ENCODE measurements at regions not wholly inside any gene's neighbourhood (a gene's known extent, or its start where the extent isn't known, plus 50 kb on each side); places are given as distances from the start of the nearest gene placed in this dataset.
"Not testable (repeated sequence)": the region's sequence is repeated elsewhere in the genome, so short reads cannot be mapped to it uniquely, and the experiment has no call there.

DNA sequence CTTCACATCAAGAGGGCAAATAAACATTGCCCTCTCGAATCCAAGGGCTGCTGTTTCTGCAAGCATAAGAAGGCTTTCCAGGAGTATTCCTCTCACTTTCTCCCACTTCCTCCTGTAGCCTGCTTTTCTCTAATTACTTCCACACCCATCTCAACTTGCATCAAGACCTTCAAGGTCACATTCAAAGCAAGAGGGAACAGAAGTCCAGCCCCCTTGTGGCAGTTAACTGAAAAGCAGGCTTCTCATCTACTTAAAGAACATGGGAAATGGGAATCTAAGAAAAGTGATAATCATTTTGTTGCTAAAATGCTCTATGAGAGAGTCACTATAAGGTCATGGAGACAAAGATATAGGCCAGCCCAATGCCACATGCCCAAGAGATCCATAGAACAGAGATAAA, 874.4 kb downstream of the KCNT2 start:
- no peaks in the 10 kb centered on the region for H3K9me3 Mint-ChIP-seq
- no peak overlapping the region for H3K27ac Mint-ChIP-seq
- H3K4me3 Mint-ChIP-seq: no peak overlapping the region
- no peaks in the 10 kb centered on the region for H3K36me3 Mint-ChIP-seq (ENCODE audit: low read depth)
- peaks cover 10% of the 10 kb centered on the region for H3K27me3 Mint-ChIP-seq
- H3K4me1 Mint-ChIP-seq: no peaks in the 10 kb centered on the region
- no peak for ATAC-seq (replicated peaks)

DNA sequence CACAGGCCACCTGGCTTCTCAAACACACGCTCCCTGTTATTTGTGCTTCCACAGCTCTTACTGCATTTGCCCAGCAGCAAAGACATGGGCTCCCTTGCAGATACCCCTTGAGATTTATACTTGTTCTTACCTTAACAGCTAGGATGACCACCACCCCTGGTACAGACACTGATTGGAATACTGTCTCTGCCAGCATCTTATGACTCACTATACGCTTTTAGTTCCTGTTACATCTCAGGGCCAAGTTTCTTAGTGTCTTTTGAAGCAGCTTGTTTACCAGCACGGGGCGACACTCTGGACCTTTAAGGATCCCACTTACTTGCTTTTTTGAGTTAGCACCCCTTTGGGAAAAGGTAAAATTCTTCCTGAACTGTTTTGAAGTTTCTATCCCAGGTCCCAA, 874.8 kb downstream of the KCNT2 start:
- Mint-ChIP-seq H3K27ac (no peak overlapping the region), H3K36me3 (ENCODE audit: low read depth) (no peaks in the 10 kb centered on the region), H3K9me3 (no peaks in the 10 kb centered on the region), H3K4me3 (no peak overlapping the region), H3K27me3 (peaks cover 10% of the 10 kb centered on the region), H3K4me1 (no peaks in the 10 kb centered on the region)
- no peak for ATAC-seq (replicated peaks)

DNA sequence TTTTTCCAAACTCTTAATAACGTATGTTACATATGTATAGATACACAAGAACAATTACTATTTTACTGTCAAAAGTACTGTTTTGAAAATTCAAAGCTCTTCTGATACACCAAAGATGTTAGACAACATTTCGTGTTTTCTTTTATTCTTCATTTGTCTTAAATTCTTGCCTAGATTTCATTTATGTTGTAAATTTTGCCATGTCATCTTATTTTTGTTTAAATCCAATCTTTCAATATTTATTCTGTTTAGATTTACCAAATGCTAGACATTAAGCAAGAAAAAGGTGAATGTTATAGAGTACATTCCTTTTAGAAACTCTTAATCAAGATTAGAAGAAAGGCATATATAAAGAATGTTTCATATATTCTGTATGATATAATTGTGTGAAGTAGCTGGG, 876.9 kb downstream of the KCNT2 start:
- no peak for ATAC-seq (replicated peaks)
- Mint-ChIP-seq H3K4me3 (no peak overlapping the region), H3K9me3 (no peaks in the 10 kb centered on the region), H3K36me3 (ENCODE audit: low read depth) (no peaks in the 10 kb centered on the region), H3K27ac (no peak overlapping the region), H3K4me1 (no peaks in the 10 kb centered on the region), H3K27me3 (peaks cover 10% of the 10 kb centered on the region)

DNA sequence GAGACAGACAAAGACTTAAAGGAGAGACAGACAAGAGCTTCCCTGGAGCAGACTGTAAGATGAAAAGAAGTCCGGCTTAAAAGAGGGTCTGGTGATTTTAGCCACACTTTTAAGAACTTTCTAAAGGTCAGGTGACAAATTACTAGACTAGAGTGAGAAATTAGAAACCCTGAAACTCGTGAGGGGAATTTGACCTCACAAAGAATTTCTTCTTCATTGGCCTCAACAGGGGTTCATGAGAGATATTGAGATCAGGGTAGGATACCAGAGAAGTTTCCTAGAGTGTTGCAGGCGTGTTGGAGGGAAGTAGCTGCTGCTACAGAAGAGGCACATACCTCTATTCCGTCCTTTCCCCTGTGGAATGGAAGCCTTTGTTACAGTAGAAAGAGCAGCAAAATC, 884.4 kb downstream of the KCNT2 start:
- no peaks in the 10 kb centered on the region for H3K4me1 Mint-ChIP-seq
- no peaks in the 10 kb centered on the region for H3K36me3 Mint-ChIP-seq (ENCODE audit: low read depth)
- peaks cover 4% of the 10 kb centered on the region for H3K9me3 Mint-ChIP-seq
- H3K27me3 Mint-ChIP-seq: peaks cover 5% of the 10 kb centered on the region
- H3K4me3 Mint-ChIP-seq: no peak overlapping the region
- ATAC-seq (replicated peaks): no peak
- no peak overlapping the region for H3K27ac Mint-ChIP-seq

DNA sequence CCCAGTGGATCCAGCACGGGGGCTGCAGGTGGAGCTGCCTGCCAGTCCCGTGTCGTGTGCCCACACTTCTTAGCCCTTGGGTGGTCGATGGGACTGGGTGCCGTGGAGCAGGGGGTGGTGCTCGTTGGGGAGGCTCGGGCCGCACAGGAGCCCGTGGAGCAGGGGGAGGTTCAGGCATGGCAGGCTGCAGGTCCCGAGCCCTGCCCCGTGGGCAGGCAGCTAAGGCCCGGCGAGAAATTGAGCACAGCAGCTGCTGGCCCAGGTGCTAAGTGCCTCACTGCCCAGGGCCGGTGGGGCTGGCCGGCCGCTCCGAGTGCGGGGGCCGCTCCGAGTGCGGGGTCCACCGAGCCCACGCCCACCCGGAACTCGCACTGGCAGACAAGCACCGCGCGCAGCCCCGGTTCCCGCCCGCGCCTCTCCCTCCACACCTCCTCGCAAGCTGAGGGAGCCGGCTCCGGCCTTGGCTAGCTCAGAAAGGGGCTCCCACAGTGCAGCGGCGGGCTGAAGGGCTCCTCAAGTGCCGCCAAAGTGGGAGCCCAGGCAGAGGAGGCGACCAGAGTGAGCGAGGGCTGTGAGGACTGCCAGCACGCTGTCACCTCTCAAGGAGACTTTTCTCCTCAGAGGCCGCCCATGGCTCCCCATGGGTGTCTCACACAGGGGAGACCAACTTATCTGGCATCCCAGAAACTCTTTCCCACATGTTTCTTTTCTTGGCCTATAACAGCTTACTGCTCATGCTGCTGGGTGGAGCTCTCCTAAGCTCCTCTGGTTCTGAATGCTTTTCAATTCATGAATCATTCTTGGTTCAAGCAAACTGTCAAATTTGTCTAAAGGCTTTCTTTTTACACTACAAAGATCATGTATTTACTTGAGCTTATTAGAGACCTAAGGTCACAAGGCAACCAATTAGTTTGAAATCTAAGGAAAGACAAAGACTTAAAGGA, 885.1 kb downstream of the KCNT2 start:
- not testable (repeated sequence) for H3K27ac Mint-ChIP-seq; H3K4me3 Mint-ChIP-seq; ATAC-seq (replicated peaks); H3K36me3 Mint-ChIP-seq (ENCODE audit: low read depth); H3K4me1 Mint-ChIP-seq; H3K27me3 Mint-ChIP-seq; H3K9me3 Mint-ChIP-seq

DNA sequence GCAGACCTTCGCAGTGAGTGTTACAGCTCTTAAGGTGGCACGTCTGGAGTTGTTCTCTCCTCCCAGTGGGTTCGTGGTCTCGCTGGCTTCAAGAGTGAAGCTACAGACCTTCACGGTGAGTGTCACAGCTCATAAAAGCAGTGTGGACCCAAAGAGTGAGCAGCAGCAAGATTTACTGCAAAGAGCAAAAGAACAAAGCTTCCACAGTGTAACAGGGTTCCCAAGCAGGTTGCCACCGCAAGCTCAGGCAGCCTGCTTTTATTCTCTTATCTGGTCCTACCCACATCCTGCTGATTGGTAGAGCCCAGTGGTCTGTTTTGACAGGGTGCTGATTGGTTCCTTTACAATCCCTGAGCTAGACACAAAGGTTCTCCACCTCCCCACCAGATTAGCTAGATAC, 886.1 kb downstream of the KCNT2 start:
- not testable (repeated sequence) for H3K4me3 Mint-ChIP-seq; H3K9me3 Mint-ChIP-seq; H3K27me3 Mint-ChIP-seq; H3K4me1 Mint-ChIP-seq; H3K27ac Mint-ChIP-seq; ATAC-seq (replicated peaks); H3K36me3 Mint-ChIP-seq (ENCODE audit: low read depth)

DNA sequence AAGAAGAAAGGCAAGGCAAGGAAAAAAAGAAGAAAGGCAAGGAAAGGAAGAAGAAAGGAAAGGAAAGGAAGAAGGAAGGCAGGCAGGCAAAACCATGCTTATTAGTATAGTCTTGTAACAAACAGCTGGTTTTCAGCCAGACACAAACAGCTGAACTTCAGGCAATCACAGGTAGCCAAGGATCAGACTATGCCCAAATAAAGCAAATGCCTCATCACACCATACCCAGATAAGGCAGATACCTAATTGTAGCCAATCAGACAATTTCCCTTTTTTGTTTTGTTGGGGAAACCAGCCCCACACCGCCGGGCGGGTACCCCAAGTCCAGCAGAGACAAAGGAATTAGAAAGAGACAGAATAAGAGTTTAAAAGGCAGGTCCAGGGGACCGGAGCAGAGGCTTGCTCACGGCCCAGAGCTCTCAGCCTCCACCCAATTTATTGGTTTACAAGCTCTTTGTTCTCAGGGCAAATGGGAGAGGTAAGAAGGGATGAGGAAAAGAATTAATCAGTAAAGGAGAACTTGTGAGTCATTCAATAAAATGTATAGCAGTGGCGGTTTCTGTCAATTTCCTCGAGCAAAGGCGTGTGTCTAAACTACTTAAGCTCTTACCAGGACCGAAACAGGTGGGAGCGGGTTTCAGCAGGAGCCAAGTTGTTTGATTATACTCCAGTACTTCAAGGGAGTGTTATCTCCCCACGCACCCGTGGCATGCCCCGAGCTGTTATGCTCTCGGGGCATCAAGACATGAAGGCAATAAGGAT, 886.8 kb downstream of the KCNT2 start:
- no peak for ATAC-seq (replicated peaks)
- H3K27me3 Mint-ChIP-seq: peaks cover 5% of the 10 kb centered on the region
- no peak overlapping the region for H3K27ac Mint-ChIP-seq
- H3K4me1 Mint-ChIP-seq: no peaks in the 10 kb centered on the region
- no peak overlapping the region for H3K4me3 Mint-ChIP-seq
- H3K9me3 Mint-ChIP-seq: peaks cover 4% of the 10 kb centered on the region
- H3K36me3 Mint-ChIP-seq (ENCODE audit: low read depth): no peaks in the 10 kb centered on the region

DNA sequence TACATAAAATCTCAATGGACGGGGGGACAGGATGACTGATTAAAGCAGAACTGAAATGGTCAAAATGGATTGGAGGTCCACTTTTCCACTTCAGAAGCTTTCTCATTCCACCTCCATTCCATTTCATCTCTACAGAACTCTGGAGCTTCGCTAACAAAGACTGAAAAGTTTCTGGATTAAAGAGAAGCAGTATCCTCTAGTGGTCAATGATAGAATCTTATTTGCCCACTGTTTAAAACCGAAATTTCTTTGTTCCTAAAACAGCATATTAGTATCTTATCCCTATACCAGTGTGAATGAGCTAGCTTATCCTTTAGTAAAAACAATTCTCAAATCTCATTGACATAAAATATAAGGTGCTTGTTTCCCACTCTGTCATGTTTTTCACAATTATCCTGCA, 890.6 kb downstream of the KCNT2 start:
- Mint-ChIP-seq H3K9me3 (no peaks in the 10 kb centered on the region), H3K36me3 (ENCODE audit: low read depth) (no peaks in the 10 kb centered on the region), H3K27me3 (no peaks in the 10 kb centered on the region), H3K27ac (no peak overlapping the region), H3K4me1 (no peaks in the 10 kb centered on the region), H3K4me3 (no peak overlapping the region)
- no peak for ATAC-seq (replicated peaks)

DNA sequence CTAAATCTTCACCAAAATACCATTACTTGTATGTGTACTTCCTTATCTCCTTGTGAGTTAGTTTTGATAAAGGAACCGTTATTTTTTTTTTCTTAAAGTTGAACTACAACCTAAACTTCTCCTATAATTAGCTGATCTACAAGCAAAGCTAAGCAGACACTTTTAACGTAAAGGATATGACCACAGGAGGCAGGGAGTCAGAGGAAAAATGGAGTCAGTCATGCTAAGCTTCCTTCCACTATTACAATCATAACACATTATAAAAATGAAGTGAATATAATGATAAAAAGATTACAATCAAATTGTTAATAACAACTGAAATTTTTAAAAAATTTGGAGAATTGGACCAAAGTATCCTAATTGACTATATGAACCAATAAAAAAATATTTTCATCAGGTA, 892.6 kb downstream of the KCNT2 start:
- ATAC-seq (replicated peaks): no peak
- no peak overlapping the region for H3K4me3 Mint-ChIP-seq
- no peaks in the 10 kb centered on the region for H3K4me1 Mint-ChIP-seq
- H3K27ac Mint-ChIP-seq: no peak overlapping the region
- no peaks in the 10 kb centered on the region for H3K9me3 Mint-ChIP-seq
- H3K27me3 Mint-ChIP-seq: no peaks in the 10 kb centered on the region
- H3K36me3 Mint-ChIP-seq (ENCODE audit: low read depth): no peaks in the 10 kb centered on the region

DNA sequence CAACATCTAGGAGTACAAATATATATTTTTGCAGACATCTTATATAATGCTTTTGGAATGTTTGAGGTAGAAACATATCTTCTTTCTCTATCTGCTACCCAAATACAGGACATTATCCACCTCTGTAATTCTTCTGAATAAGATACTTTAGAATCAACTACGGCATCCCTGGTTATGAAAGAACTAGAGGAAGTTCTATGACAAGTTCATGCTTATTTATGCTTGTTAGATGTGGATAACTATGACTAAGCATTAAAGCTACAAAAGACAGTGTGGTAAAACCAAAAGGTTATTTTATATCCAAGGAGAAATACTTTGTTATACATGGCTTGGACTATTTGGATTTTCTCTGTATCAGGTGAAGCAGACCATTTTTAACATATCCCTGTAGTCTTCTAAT, 894.0 kb downstream of the KCNT2 start:
- no peak for ATAC-seq (replicated peaks)
- Mint-ChIP-seq H3K27me3 (no peaks in the 10 kb centered on the region), H3K9me3 (no peaks in the 10 kb centered on the region), H3K36me3 (ENCODE audit: low read depth) (no peaks in the 10 kb centered on the region), H3K27ac (no peak overlapping the region), H3K4me1 (no peaks in the 10 kb centered on the region), H3K4me3 (no peak overlapping the region)

DNA sequence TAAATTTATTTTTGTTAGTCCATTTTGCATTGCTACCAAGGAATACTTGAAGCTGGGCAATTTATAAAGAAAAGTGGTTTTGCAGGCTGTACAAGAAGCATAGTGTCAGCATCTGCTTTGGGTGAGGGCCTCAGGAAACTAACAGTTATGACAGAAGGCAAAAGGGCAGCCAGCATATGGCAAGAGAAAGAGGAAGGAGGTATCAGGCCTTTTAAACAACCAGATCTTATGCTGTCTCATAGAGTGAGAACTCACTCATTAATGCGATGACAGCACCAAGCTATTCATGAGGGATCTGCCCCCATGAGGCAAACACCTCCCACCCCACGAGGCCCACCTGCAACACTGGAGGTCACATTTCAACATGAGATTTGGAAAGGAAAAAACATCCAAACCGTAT, 898.4 kb downstream of the KCNT2 start:
- no peak for ATAC-seq (replicated peaks)
- Mint-ChIP-seq H3K27ac (no peak overlapping the region), H3K4me3 (no peak overlapping the region), H3K36me3 (ENCODE audit: low read depth) (no peaks in the 10 kb centered on the region), H3K27me3 (no peaks in the 10 kb centered on the region), H3K9me3 (no peaks in the 10 kb centered on the region), H3K4me1 (no peaks in the 10 kb centered on the region)

DNA sequence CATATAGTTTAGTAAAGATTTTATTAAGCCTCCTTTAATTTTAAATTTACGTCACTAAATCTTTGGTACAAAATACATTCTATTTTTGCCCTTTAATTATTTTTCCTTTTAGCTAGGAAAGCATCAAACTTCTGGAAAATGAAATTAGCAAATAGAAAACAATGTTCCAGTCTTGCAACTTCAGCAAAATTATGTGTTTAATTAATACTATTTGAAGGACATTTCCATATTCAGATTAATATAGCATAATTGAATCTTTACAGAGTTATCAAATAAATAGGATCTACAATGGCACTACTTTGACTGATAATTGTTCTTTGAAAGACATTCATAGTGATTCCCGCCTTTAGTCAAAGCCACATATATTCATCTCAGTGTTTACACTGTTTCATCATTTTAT, 904.2 kb downstream of the KCNT2 start:
- Mint-ChIP-seq H3K4me3 (no peak overlapping the region), H3K36me3 (ENCODE audit: low read depth) (no peaks in the 10 kb centered on the region), H3K9me3 (no peaks in the 10 kb centered on the region), H3K27ac (no peak overlapping the region), H3K27me3 (no peaks in the 10 kb centered on the region), H3K4me1 (no peaks in the 10 kb centered on the region)
- no peak for ATAC-seq (replicated peaks)

DNA sequence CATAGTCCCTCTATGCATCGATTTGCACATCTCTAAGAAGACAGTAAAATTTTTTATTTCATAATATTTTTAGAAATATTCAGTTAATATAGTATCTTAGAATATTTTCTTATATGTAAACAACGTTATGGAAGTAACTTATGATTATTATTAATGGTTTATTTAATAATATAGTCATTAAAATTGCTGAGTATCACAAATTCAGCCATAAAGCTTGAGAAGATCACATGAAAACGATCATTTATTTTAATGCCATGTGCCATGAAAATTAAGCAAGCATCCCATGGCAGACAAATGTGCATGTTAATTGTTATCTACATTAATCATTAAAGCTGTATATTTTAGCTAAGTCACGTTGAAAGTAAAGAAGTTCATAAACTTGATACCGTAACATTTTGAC, 907.1 kb downstream of the KCNT2 start:
- H3K36me3 Mint-ChIP-seq (ENCODE audit: low read depth): no peaks in the 10 kb centered on the region
- no peaks in the 10 kb centered on the region for H3K27me3 Mint-ChIP-seq
- ATAC-seq (replicated peaks): no peak
- no peak overlapping the region for H3K4me3 Mint-ChIP-seq
- H3K4me1 Mint-ChIP-seq: no peaks in the 10 kb centered on the region
- H3K9me3 Mint-ChIP-seq: no peaks in the 10 kb centered on the region
- H3K27ac Mint-ChIP-seq: no peak overlapping the region

DNA sequence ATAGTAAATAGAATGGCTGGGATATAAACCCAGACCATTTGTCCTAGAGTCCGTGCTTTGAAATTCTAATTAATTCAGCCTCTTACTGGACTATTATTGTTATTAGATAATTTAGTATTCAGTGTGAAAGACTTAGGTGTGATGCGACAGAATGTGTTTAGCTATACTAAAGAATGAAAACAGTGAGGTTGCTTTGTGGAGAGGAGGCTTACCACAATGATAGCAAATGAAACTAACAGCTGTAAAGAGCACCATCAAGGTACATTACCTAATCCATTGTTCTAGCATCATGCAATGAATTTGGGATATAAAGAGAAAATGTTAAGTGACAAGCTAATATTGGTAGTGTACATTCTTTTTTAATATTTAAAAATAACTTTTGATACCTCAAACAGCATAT, 911.1 kb downstream of the KCNT2 start:
- Mint-ChIP-seq H3K27me3 (no peaks in the 10 kb centered on the region), H3K9me3 (no peaks in the 10 kb centered on the region), H3K36me3 (ENCODE audit: low read depth) (no peaks in the 10 kb centered on the region), H3K4me1 (no peaks in the 10 kb centered on the region), H3K4me3 (no peak overlapping the region), H3K27ac (no peak overlapping the region)
- ATAC-seq (replicated peaks): peak; percentile 23

DNA sequence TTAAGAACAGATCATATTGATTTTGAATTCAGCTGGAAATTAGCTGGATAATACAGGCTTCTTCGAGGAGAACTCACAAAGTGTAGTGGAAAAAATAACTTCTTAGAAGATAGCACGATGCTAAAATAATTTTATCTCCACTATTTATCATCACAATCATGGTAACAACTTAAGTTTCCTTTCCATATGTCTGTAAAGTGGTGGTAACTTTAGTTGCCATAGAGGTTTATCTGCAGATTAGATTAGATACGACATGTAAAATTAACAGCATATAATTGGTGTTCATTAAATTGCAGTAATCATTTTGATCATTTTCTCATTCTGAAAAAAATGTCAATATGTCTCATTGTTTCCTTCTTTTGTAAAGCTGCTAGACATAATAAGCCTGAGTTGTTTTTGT, 921.5 kb downstream of the KCNT2 start:
- no peak for ATAC-seq (replicated peaks)
- Mint-ChIP-seq H3K27me3 (no peaks in the 10 kb centered on the region), H3K4me3 (no peak overlapping the region), H3K36me3 (ENCODE audit: low read depth) (no peaks in the 10 kb centered on the region), H3K27ac (no peak overlapping the region), H3K4me1 (no peaks in the 10 kb centered on the region), H3K9me3 (no peaks in the 10 kb centered on the region)

Data from activated T-helper 17 cell treated with anti-CD3 and anti-CD28 coated beads, Interleukin-2, amount 50 U/mL, for 72 hours (primary cell).